H9 (cell line): ENCODE measurements at regions not wholly inside any gene's neighbourhood (a gene's known extent, or its start where the extent isn't known, plus 50 kb on each side); places are given as distances from the start of the nearest gene placed in this dataset.

Experiments used
- DNase-seq: peaks from one replicate; pipeline ENCODE4 v3.0.0-alpha.2; 2017
- H2AFZ ChIP-seq: one replicate; pipeline ENCODE4 v1.6.1; 2013; ENCODE audit warnings: mild to moderate bottlenecking, low read length, control low read depth, moderate library complexity
- H2AK5ac ChIP-seq: 2 replicates; pipeline ENCODE4 v1.6.1; 2013; ENCODE audit warnings: low read length, control low read depth, mixed read lengths; ENCODE audit not compliant: insufficient read length
- H2BK120ac ChIP-seq: one replicate; pipeline ENCODE4 v1.6.1; 2013; ENCODE audit warnings: low read depth, mild to moderate bottlenecking, low read length, control low read depth, inconsistent platforms; ENCODE audit not compliant: poor library complexity, severe bottlenecking
- H2BK12ac ChIP-seq: 2 replicates; pipeline ENCODE4 v1.6.1; 2013; ENCODE audit warnings: low read length, control low read depth, mixed read lengths, low read depth; ENCODE audit not compliant: insufficient read length
- H2BK15ac ChIP-seq: 2 replicates; pipeline ENCODE4 v1.6.1; 2013; ENCODE audit warnings: low read depth, low read length, control low read depth
- H2BK20ac ChIP-seq: one replicate; pipeline ENCODE4 v1.6.1; 2013; ENCODE audit warnings: low read depth, mild to moderate bottlenecking, low read length, control low read depth, inconsistent platforms; ENCODE audit not compliant: poor library complexity, severe bottlenecking
- H2BK5ac ChIP-seq: 2 replicates; pipeline ENCODE4 v1.6.1; 2013; ENCODE audit warnings: low read length, control low read depth, mixed read lengths; ENCODE audit not compliant: insufficient read length
- H3K14ac ChIP-seq: 2 replicates; pipeline ENCODE4 v1.6.1; 2013; ENCODE audit warnings: low read length, control low read depth; ENCODE audit not compliant: insufficient read depth
- H3K18ac ChIP-seq: 2 replicates; pipeline ENCODE4 v1.6.1; 2013; ENCODE audit warnings: low read depth, mild to moderate bottlenecking, mixed read lengths, low read length, control low read depth; ENCODE audit not compliant: insufficient read length
- H3K23ac ChIP-seq: 2 replicates; pipeline ENCODE4 v1.6.1; 2013; ENCODE audit warnings: low read length, control low read depth, mixed read lengths, low read depth; ENCODE audit not compliant: insufficient read length
- H3K23me2 ChIP-seq: 2 replicates; pipeline ENCODE4 v1.6.1; 2013; ENCODE audit warnings: low read depth, mild to moderate bottlenecking, mixed read lengths, low read length, control low read depth; ENCODE audit not compliant: insufficient read length, poor library complexity, severe bottlenecking
- H3K27ac ChIP-seq: 2 replicates; pipeline ENCODE4 v1.5.1; 2013; ENCODE audit warnings: low read length, control low read depth, mixed read lengths, low read depth; ENCODE audit not compliant: insufficient read length
- H3K27me3 ChIP-seq: 2 replicates; pipeline ENCODE4 v1.6.1; 2013; ENCODE audit warnings: low read length, control low read depth, inconsistent platforms; ENCODE audit not compliant: insufficient read depth
- H3K4ac ChIP-seq: 2 replicates; pipeline ENCODE4 v1.6.1; 2013; ENCODE audit warnings: low read depth, mild to moderate bottlenecking, control low read depth, inconsistent platforms, low read length, moderate library complexity
- H3K4me1 ChIP-seq: 2 replicates; pipeline ENCODE4 v1.6.1; 2013; ENCODE audit warnings: low read length, control low read depth, inconsistent platforms; ENCODE audit not compliant: insufficient read depth
- H3K4me2 ChIP-seq: 2 replicates; pipeline ENCODE4 v1.6.1; 2013; ENCODE audit warnings: low read length, control low read depth, mixed read lengths; ENCODE audit not compliant: insufficient read length, insufficient read depth
- H3K56ac ChIP-seq: 2 replicates; pipeline ENCODE4 v1.6.1; 2013; ENCODE audit warnings: low read depth, mild to moderate bottlenecking, mixed read lengths, low read length, control low read depth; ENCODE audit not compliant: insufficient read length
- H3K79me1 ChIP-seq: 2 replicates; pipeline ENCODE4 v1.6.1; 2013; ENCODE audit warnings: low read depth, mild to moderate bottlenecking, moderate library complexity, low read length, control low read depth, inconsistent platforms; ENCODE audit not compliant: insufficient read depth, poor library complexity, severe bottlenecking
- H3K79me2 ChIP-seq: 2 replicates; pipeline ENCODE4 v1.6.1; 2013; ENCODE audit warnings: low read length, control low read depth, inconsistent platforms; ENCODE audit not compliant: insufficient read depth
- H3K9ac ChIP-seq: 2 replicates; pipeline ENCODE4 v1.6.1; 2013; ENCODE audit warnings: low read length, control low read depth, mixed read lengths; ENCODE audit not compliant: insufficient read length; ENCODE audit errors: extremely low read depth
- H3K9me3 ChIP-seq: one replicate; pipeline ENCODE4 v1.6.1; 2013; ENCODE audit warnings: low read depth, low read length, inconsistent platforms; ENCODE audit not compliant: control insufficient read depth
- H3T11ph ChIP-seq: one replicate; pipeline ENCODE4 v1.6.1; 2013; ENCODE audit warnings: mild to moderate bottlenecking, low read length, control low read depth, inconsistent platforms
- H4K20me1 ChIP-seq: one replicate; pipeline ENCODE4 v1.6.1; 2013; ENCODE audit not compliant: control insufficient read depth, insufficient read length, insufficient read depth
- H4K5ac ChIP-seq: 2 replicates; pipeline ENCODE4 v1.6.1; 2013; ENCODE audit warnings: low read depth, mild to moderate bottlenecking, mixed read lengths, low read length, control low read depth; ENCODE audit not compliant: insufficient read length
- H4K8ac ChIP-seq: replicated peaks from 2 replicates; pipeline ENCODE4 v1.6.1; 2013; ENCODE audit warnings: low read length, control low read depth, mixed read lengths, low read depth; ENCODE audit not compliant: insufficient read length
- H4K91ac ChIP-seq: 2 replicates; pipeline ENCODE4 v1.6.1; 2013; ENCODE audit warnings: low read depth, mild to moderate bottlenecking, moderate library complexity, mixed read lengths, low read length, control low read depth; ENCODE audit not compliant: insufficient read length
- H3K27ac Mint-ChIP-seq, 3 experiments: 2 replicates in 2 of 3; 3 replicates in 1 of 3; pipeline ENCODE4 v1.8.0; 2020 to 2021; ENCODE audit warnings: mixed read lengths in 3 of 3, mild to moderate bottlenecking in 1 of 3, moderate library complexity in 1 of 3
- H3K27me3 Mint-ChIP-seq: 2 replicates; pipeline ENCODE4 v1.8.0; 2021; ENCODE audit warnings: low read depth, mild to moderate bottlenecking, moderate library complexity, mixed read lengths
- H3K36me3 Mint-ChIP-seq, 3 experiments: 2 replicates in 2 of 3; 3 replicates in 1 of 3; pipeline ENCODE4 v1.8.0; 2020 to 2021; ENCODE audit warnings: low read depth in 3 of 3, mixed read lengths in 3 of 3; ENCODE audit not compliant: insufficient read depth in 1 of 3
- H3K4me1 Mint-ChIP-seq, 2 experiments: 2 replicates each; pipeline ENCODE4 v1.8.0; 2020; ENCODE audit warnings: mixed read lengths in 2 of 2
- H3K4me3 Mint-ChIP-seq, 2 experiments: 2 replicates in 1 of 2; 3 replicates in 1 of 2; pipeline ENCODE4 v1.8.0; 2020 to 2021; ENCODE audit warnings: mild to moderate bottlenecking in 2 of 2, mixed read lengths in 2 of 2, moderate library complexity in 1 of 2
- H3K9me3 Mint-ChIP-seq, 2 experiments: 2 replicates in 1 of 2; 3 replicates in 1 of 2; pipeline ENCODE4 v1.8.0; 2020; ENCODE audit warnings: mild to moderate bottlenecking in 2 of 2, mixed read lengths in 2 of 2, moderate library complexity in 1 of 2
- CTCF ChIP-seq: fragments of 200-600 bp; sonication (generic); conservative IDR thresholded peaks from 3 replicates; pipeline ENCODE4 v1.8.0; 2021; ENCODE audit warnings: antibody characterized with exemption, mild to moderate bottlenecking
- WGBS: extraction: QIAGEN DNeasy Blood & Tissue Kit; methylation state at CpG from one replicate; pipeline ENCODE4 v1.1.7; 2013; ENCODE audit warnings: missing lambda C conversion rate, low lambda C conversion rate, mixed read lengths; ENCODE audit not compliant: insufficient read length; ENCODE audit errors: extremely low coverage; 5-methylcytosine and 5-hydroxymethylcytosine counted together

- no peaks in the 10 kb centered on the region for H3K9me3 ChIP-seq
- no peak overlapping the region for H2AK5ac ChIP-seq
- no peaks in the 10 kb centered on the region for H3K79me2 ChIP-seq
- no peak overlapping the region for H3K4ac ChIP-seq
- no peak overlapping the region for H3T11ph ChIP-seq
- Mint-ChIP-seq H3K27me3 (no peaks in the 10 kb centered on the region), H3K9me3 (peaks cover 4 to 7% of the 10 kb centered on the region in 2 experiments), H3K4me1 (no peaks in the 10 kb centered on the region), H3K36me3 (peaks cover 4 to 8% (median 8%) of the 10 kb centered on the region in 3 experiments; a peak in 6 of 7 replicates), H3K4me3 (no peak overlapping the region), H3K27ac (no peak overlapping the region)
- no peak overlapping the region for H3K27ac ChIP-seq
- no peaks in the 10 kb centered on the region for H3K27me3 ChIP-seq
- no peak for TF ChIP-seq CTCF
- DNase-seq, result no peak
- no peak overlapping the region for H3K18ac ChIP-seq
- no peak overlapping the region for H3K23ac ChIP-seq
- H3K4me2 ChIP-seq, result no peak overlapping the region
- no peak overlapping the region for H4K91ac ChIP-seq
- no peak overlapping the region for H2BK5ac ChIP-seq
- no peak overlapping the region for H3K9ac ChIP-seq
- H2BK120ac ChIP-seq, result no peak overlapping the region
- no peaks in the 10 kb centered on the region for H4K20me1 ChIP-seq
- H2BK20ac ChIP-seq, result no peak overlapping the region
- no peaks in the 10 kb centered on the region for H3K4me1 ChIP-seq
- H4K5ac ChIP-seq, result no peak overlapping the region
- no peak overlapping the region for H2BK12ac ChIP-seq
- no peaks in the 10 kb centered on the region for H3K79me1 ChIP-seq
- H2BK15ac ChIP-seq, result no peak overlapping the region
- no peak overlapping the region for H3K56ac ChIP-seq
- no peak overlapping the region for H3K14ac ChIP-seq
- no peak overlapping the region for H2AFZ ChIP-seq
- no peak overlapping the region for H4K8ac ChIP-seq
- no CpG with 5 or more reads among the region's 2 CpGs for WGBS
- H3K23me2 ChIP-seq, result no peaks in the 10 kb centered on the region
These were observed 543.2 kb upstream of the SEMA3D start for GRCh38 chr7:85730012-85730411.
